HG02571 (cell line): ENCODE measurements at regions not wholly inside any gene's neighbourhood (a gene's known extent, or its start where the extent isn't known, plus 50 kb on each side); places are given as distances from the start of the nearest gene placed in this dataset.
"Not testable (repeated sequence)": the region's sequence is repeated elsewhere in the genome, so short reads cannot be mapped to it uniquely, and the experiment has no call there.

Experiments
- ATAC-seq: cut with Tn5 transposase; IDR thresholded peaks from one replicate; pipeline ENCODE4 v1.9.1; 2021; ENCODE audit warnings: mild to moderate bottlenecking, moderate library complexity; ENCODE audit not compliant: unreplicated experiment

DNA sequence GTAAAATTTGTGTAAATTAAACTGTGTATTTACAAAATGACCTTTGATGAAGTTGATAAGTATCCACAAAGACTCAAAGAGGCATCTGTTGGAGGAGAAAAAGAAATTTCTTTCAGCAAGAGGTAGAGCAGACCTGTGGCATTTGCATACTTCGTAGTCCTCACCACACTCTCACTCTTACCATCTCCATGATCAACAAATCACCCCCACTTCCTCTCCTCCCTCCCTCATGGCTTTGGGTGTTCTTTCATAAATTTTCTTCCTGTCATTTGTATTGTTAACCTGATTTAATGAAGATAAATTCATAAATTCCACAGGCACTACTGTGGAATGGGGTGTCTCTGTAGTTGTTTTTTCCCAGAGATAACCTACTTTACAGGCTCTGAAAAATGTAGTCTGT, 366.5 kb downstream of the ZNF674 start:
- ATAC-seq = no peak

GRCh38 chrX:46173159-46173558, 372.1 kb downstream of the ZNF674 start:
- ATAC-seq = no peak

GRCh38 chrX:46171457-46171856, 373.8 kb downstream of the ZNF674 start:
- ATAC-seq = not testable (repeated sequence)

GRCh38 chrX:46169808-46170207, 375.4 kb downstream of the ZNF674 start:
- no peak for ATAC-seq

- ATAC-seq = no peak
Measured at GRCh38 chrX:46168254-46168653, 377.0 kb downstream of the ZNF674 start.

DNA sequence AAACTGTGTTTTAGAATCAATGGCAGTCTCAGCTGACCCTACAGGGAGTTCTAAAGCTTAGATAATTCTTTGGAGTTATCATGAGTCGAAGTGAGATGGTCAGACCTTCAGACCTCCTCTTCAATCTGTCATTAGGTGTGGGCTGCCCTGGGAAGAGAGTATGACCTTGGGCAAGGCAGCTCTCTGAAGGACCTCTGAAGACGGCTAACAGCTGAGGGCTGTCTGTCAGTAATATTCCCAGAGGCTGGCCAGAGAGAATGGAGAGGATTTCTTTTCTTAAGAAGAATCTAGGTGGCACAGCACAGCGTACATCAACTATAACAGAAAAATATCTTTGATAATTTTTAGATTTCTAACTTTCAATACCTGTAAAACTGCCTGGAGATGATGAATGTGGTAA, 379.4 kb downstream of the ZNF674 start:
- ATAC-seq = no peak

DNA sequence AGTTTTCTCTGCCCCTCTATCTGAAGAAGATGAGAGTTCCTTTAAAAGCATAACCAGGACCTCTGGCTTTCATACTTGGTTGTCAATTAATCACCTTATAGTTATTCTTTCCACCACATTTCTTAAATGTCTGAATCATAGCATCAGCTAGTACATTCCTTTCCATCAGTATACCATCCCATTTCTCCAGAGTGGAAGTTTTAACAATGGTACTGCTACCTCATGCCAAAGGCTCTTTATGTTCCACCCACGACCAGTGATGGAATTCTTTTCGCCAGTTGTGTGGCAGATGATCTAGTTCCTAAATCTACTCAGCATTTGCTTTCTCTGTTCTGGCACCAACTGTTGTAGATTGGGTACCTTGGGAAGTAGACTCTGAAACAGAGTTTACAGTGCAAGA, 379.8 kb downstream of the ZNF674 start:
- no peak for ATAC-seq

- ATAC-seq = no peak
Measured at GRCh38 chrX:46152756-46153155, 392.5 kb downstream of the ZNF674 start.

GRCh38 chrX:46151332-46151731, 393.9 kb downstream of the ZNF674 start:
- not testable (repeated sequence) for ATAC-seq

GRCh38 chrX:46144566-46144965, 400.7 kb downstream of the ZNF674 start:
- no peak for ATAC-seq

- no peak for ATAC-seq
Measured at GRCh38 chrX:46140272-46140671, 404.9 kb downstream of the ZNF674 start.

DNA sequence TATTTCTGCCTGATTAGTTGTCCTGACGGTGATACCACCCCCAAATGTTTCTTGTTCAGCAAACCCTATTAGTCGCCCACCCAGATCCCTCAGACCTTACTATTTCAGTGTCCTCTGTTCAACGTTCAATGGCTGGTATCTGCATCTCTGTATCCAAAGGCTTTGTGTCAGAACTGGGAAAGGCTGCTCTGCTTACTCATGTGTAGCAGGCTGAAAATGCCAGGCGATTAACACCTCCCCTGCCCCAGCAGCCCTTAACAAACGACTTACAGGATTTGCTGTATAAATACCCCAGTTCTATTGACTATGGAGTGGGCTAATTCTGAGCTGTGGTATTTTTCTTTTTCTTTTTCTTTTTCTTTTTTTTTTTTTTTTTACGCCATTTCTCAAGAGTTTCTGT, 415.0 kb downstream of the ZNF674 start:
- ATAC-seq = no peak

DNA sequence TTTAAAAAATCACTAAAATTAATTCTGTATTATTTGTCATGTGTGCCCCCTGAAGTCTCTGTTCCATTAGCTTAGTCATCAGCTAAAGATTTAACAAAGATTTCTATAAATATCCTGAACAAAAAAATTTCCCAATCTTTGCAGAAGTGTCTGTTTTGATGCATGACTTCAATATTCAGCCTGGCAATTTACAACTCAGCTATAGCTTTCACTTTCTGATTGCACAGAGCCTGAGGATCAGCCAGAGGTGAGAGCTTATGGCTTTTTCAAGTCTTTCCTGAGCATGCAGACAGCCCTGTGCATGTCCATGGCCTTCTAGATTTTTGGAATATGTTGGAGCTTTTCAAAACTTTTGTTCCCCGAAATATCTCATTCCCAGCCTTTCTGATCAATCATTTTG, 420.1 kb downstream of the ZNF674 start:
- no peak for ATAC-seq

- ATAC-seq = no peak
Measured at GRCh38 chrX:46117234-46117633, 428.0 kb downstream of the ZNF674 start.

- not testable (repeated sequence) for ATAC-seq
Measured at GRCh38 chrX:46087310-46087709, 457.9 kb downstream of the ZNF674 start.

GRCh38 chrX:46080121-46080520, 465.1 kb downstream of the ZNF674 start:
- ATAC-seq = not testable (repeated sequence)

DNA sequence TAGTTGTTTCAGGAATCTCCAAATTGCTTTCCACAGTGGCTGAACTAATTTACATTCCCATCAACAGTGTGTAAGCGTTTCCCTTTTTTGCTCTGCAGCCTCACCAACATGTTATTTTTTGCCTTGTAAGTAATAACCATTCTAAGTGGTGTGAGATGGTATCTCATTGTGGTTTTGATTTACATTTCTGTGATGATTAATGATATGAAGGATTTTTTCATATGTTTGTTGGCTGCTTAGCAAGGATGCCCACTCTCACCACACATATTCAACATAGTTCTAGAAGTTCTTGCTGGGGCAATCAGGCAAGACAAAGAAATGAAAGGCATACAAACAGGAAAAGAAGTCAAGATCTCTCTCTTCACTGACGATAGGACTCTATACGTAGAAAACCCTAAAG, 472.4 kb downstream of the ZNF674 start:
- no peak for ATAC-seq

DNA sequence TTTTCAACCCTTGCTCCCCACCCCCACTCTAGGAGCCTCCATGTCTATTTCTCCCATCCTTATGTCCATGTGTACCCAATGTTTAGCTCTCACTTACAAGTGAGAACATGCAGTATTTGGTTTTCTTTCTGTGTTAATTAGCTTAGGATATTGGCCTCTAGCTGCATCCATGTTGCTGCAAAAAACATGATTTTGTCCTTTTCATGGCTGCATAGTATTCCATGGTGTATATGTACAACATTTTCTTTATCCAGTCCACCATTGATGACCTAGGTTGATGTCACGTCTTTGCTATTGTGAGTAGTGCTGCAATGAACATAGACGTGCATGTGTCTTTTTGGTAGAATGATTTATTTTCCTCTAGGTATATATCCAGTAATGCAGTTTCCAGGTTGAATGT, 472.8 kb downstream of the ZNF674 start:
- ATAC-seq = no peak

- no peak for ATAC-seq
Measured at GRCh38 chrX:46070421-46070820, 474.8 kb downstream of the ZNF674 start.

GRCh38 chrX:46059316-46059715, 485.9 kb downstream of the ZNF674 start:
- no peak for ATAC-seq

DNA sequence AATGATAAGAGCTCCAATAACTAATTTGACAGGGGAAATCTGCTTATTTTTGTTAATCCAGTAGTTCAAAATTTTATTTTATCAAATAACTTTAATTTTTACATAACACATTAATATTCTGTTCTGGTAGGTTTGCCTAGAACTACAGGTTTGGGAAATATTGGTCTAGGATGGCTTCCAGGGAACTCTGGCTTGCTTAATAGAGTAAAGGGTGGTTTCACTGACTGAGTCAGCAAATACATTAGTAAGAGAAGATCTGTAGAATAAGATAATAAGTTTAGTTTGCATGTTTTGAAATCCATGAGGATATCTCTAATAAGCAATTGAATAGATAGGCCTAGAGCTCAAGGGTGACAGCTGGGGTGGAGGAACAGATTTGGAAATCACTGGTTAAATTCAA, 500.7 kb downstream of the ZNF674 start:
- ATAC-seq = no peak

GRCh38 chrX:46040001-46040400, 505.2 kb downstream of the ZNF674 start:
- ATAC-seq = no peak

DNA sequence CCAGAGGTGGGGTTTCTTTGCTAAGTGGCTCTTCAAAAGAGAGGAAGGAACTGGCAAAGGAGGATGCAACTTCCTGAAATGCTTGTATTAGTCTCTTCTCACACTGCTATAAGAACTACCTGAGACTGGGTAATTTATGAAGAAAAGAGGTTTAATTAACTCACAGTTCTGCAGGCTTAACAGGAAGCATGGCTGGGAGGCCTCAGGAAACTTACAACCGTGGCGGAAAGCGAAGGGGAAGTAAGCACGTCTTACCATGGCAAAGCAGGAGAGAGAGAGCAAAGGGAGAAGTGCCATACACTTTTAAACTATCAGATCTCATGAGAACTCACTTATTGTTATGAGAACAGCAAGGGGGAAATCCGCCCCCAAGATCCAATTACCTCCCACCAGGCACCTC, 505.7 kb downstream of the ZNF674 start:
- ATAC-seq = no peak

GRCh38 chrX:46036508-46036907, 508.7 kb downstream of the ZNF674 start:
- ATAC-seq = no peak
